GM12872 (cell line): ENCODE measurements at regions not wholly inside any gene's neighbourhood (a gene's known extent, or its start where the extent isn't known, plus 50 kb on each side); places are given as distances from the start of the nearest gene placed in this dataset.

ENCODE experiments used
- CTCF ChIP-seq: IDR thresholded peaks from 3 replicates; pipeline ENCODE4 v1.5.1; 2011; ENCODE audit warnings: low read depth, mild to moderate bottlenecking, low read length, moderate library complexity; ENCODE audit not compliant: insufficient read depth

DNA sequence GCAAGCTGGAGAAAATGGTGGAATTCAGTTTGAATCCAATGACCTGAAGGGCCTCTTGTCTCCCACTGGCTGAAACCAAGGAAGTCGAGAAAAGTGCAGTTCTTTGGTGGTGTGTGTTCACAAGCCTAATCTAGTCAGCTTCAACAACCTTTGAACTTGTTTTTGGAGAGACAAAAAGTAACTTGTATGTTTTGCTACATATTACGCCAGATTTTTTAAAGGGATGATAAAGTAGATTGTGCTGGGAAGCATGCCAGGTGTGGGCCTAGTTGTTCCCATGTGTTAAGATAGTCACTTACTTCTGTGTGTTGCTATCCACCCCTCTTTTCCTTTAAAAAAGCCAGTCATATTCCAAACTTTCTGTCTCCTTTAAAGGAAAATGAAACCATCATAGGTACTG lies 79.7 kb upstream of the FAM3C start:
- TF ChIP-seq CTCF: no peak

GRCh38 chr7:121474301-121474673 lies 78.2 kb upstream of the FAM3C start:
- TF ChIP-seq CTCF: no peak

DNA sequence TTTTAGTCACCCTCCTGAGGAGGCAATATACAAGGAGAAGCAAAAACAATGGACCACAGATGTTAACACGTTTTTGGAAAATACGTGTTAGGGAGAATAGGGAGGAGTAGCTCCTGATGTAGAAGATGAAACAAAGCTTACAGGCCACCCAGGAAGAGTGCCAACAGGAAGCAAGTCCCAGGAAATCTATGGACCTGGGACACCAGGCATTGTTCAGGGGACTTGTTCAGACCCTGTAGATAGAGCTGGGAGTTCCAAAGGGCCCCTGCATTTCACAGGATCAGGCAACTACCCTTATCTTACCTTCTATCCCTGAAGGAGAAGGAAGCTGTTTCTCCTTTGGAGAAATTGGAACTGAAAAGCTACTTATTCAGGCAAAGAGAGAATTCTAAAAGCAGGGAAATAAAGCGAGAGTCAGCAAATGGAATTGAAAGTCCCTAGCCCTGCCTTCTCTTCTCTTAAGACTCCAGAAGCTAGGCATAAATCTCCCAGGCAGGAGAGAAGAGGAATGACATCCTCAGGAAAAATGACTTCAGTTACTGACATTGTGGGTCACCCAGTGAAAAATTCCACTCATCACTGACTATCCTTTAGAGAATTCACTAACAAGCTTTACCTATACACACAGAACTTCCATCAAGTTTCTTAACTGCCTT lies 77.7 kb upstream of the FAM3C start:
- TF ChIP-seq CTCF: no peak

- TF ChIP-seq CTCF: no peak
These were observed 70.3 kb upstream of the FAM3C start for GRCh38 chr7:121466455-121466854.

- TF ChIP-seq CTCF: no peak
These were observed 63.0 kb upstream of the FAM3C start for GRCh38 chr7:121459148-121459547.

DNA sequence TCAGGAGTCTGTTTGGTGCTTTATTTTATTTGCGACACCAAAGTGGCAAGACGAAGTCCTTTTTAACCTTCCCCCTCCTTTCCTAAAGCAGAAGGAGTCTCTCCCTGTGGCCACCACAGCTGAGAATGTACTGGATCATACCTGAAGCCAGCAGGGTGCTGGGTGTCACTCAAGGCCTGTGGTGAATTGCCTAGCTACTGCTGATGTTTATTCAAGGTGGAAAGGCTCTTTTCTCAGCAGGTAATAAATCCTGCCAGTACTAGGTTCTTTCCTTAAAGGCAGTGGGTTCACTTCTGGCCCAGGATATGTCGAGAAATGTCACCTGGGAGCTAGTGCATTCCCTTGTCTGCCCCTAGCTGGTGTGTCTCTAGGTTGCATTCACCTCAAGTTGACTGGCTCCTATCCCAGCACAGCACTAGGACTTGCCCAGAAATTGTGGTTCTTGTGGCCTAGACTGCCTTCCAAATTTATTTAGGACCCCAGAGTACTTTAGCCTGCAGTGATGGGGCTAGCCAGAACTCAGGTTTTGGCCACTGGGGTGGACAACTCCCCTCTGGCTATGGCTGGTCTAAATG lies 60.8 kb upstream of the FAM3C start:
- no peak for TF ChIP-seq CTCF

GRCh38 chr7:121456015-121456414 lies 59.9 kb upstream of the FAM3C start:
- TF ChIP-seq CTCF: no peak
